Caco-2 (cell line): ENCODE measurements at regions not wholly inside any gene's neighbourhood (a gene's known extent, or its start where the extent isn't known, plus 50 kb on each side); places are given as distances from the start of the nearest gene placed in this dataset.

ENCODE experiments used
- BruUV-seq: library from RNA; stranded (reverse); fragments of 400-500 nt; replicated peaks from 2 replicates; lab custom pipeline; 2021; lab: Mats Ljungman, UMichigan
- CTCF ChIA-PET: fragments of 300-600 bp; sonication (Branson Sonifier 250); formaldehyde crosslinking; loops from one replicate; lab custom pipeline; 2022; ENCODE audit warnings: antibody characterized with exemption; lab: Charles Lee
- POLR2A ChIA-PET: fragments of 300-600 bp; sonication (Branson Sonifier 250); formaldehyde crosslinking; loops from one replicate; lab custom pipeline; 2022; ENCODE audit warnings: antibody characterized with exemption; lab: Charles Lee
- DNase-seq, 2 experiments: peaks; one replicate each; pipeline versions ENCODE4 v3.0.0 to v3.0.0-alpha.2; 2020 to 2022
- H3K27me3 ChIP-seq: replicated peaks from 2 replicates; pipeline ENCODE4 v1.6.0; 2011; ENCODE audit warnings: low read length; ENCODE audit not compliant: control insufficient read depth, insufficient read depth
- H3K36me3 ChIP-seq: 2 replicates; pipeline ENCODE4 v1.5.1; 2011; ENCODE audit warnings: low read length; ENCODE audit not compliant: control insufficient read depth, insufficient read depth
- H3K4me1 ChIP-seq: fragments of 250-450 bp; sonication (Bioruptor Pico); 2 replicates; pipeline ENCODE4 v1.5.1; 2020; ENCODE audit warnings: mild to moderate bottlenecking
- H3K4me3 ChIP-seq: 2 replicates; pipeline ENCODE4 v1.5.1; 2011; ENCODE audit warnings: low read depth, mild to moderate bottlenecking, control low read depth, low read length
- H3K9me3 ChIP-seq: fragments of 250-450 bp; sonication (Bioruptor Pico); 2 replicates; pipeline ENCODE4 v1.5.1; 2020; ENCODE audit warnings: mild to moderate bottlenecking, moderate library complexity
- H3K27ac Mint-ChIP-seq: one replicate; pipeline ENCODE4 v1.8.0; 2022; ENCODE audit warnings: mixed read lengths; ENCODE audit not compliant: unreplicated experiment
- H3K27me3 Mint-ChIP-seq: one replicate; pipeline ENCODE4 v1.8.0; 2022; ENCODE audit warnings: mixed read lengths; ENCODE audit not compliant: insufficient read depth, unreplicated experiment
- H3K36me3 Mint-ChIP-seq: one replicate; pipeline ENCODE4 v1.8.0; 2022; ENCODE audit warnings: mild to moderate bottlenecking, mixed read lengths; ENCODE audit not compliant: insufficient read depth, unreplicated experiment
- H3K4me1 Mint-ChIP-seq: one replicate; pipeline ENCODE4 v1.8.0; 2022; ENCODE audit warnings: low read depth, mixed read lengths; ENCODE audit not compliant: unreplicated experiment
- H3K4me3 Mint-ChIP-seq: one replicate; pipeline ENCODE4 v1.8.0; 2022; ENCODE audit warnings: mild to moderate bottlenecking, moderate library complexity, mixed read lengths; ENCODE audit not compliant: unreplicated experiment
- H3K9me3 Mint-ChIP-seq: one replicate; pipeline ENCODE4 v1.8.0; 2022; ENCODE audit warnings: mixed read lengths; ENCODE audit not compliant: unreplicated experiment
- CTCF ChIP-seq, 2 experiments: fragments of 200-600 bp in 1 of 2; IDR thresholded peaks; 1 replicate in 1 of 2; 2 replicates in 1 of 2; pipeline versions ENCODE4 v1.5.1 to v1.8.0; 2011 to 2022; ENCODE audit warnings: antibody characterized with exemption in 1 of 2, control low read depth in 1 of 2, inconsistent platforms in 1 of 2, low read depth in 1 of 2, low read length in 1 of 2, mild to moderate bottlenecking in 1 of 2, moderate library complexity in 1 of 2; ENCODE audit not compliant: insufficient read depth in 1 of 2, severe bottlenecking in 1 of 2, unreplicated experiment in 1 of 2
- intact Hi-C: fragments of 100-400 bp; cut with micrococcal nuclease; formaldehyde crosslinking; loops from one replicate; pipeline ENCODE4 v1.10.0; 2022; ENCODE audit not compliant: unreplicated experiment

- no peaks in the 10 kb centered on the region for H3K27me3 ChIP-seq
- Mint-ChIP-seq H3K4me3 (no peak overlapping the region), H3K4me1 (no peaks in the 10 kb centered on the region), H3K27ac (no peak overlapping the region), H3K36me3 (no peaks in the 10 kb centered on the region), H3K9me3 (no peaks in the 10 kb centered on the region), H3K27me3 (peaks cover 16% of the 10 kb centered on the region)
- ChIA-PET POLR2A (no interaction called here), CTCF (no interaction called here)
- TF ChIP-seq CTCF (IDR thresholded peaks at IDR 0.05; ENCODE audit: insufficient read depth in 1 of 2, low read depth in 1 of 2, low read length in 1 of 2, severe bottlenecking in 1 of 2, unreplicated experiment in 1 of 2), result no peak
- no TSS peak for BruUV-seq
- no peaks in the 10 kb centered on the region for H3K36me3 ChIP-seq
- no peak overlapping the region for H3K4me3 ChIP-seq
- intact Hi-C loops, result no loop called here
- DNase-seq, result no peak
- H3K4me1 ChIP-seq, result no peaks in the 10 kb centered on the region
- H3K9me3 ChIP-seq, result no peaks in the 10 kb centered on the region
Observed at GRCh38 chr6:9914951-9915350, 499.9 kb downstream of the TFAP2A start.

- Mint-ChIP-seq H3K9me3 (no peaks in the 10 kb centered on the region), H3K36me3 (no peaks in the 10 kb centered on the region), H3K27ac (no peak overlapping the region), H3K27me3 (no peaks in the 10 kb centered on the region), H3K4me3 (no peak overlapping the region), H3K4me1 (no peaks in the 10 kb centered on the region)
- CTCF ChIA-PET, result no interaction called here
- no TSS peak for BruUV-seq
- POLR2A ChIA-PET, result no interaction called here
- no peak overlapping the region for H3K4me3 ChIP-seq
- no peak for DNase-seq
- no peaks in the 10 kb centered on the region for H3K27me3 ChIP-seq
- intact Hi-C loops, result no loop called here
- TF ChIP-seq CTCF (IDR thresholded peaks at IDR 0.05; ENCODE audit: insufficient read depth in 1 of 2, low read depth in 1 of 2, low read length in 1 of 2, severe bottlenecking in 1 of 2, unreplicated experiment in 1 of 2), result no peak
- no peaks in the 10 kb centered on the region; the same call in 1 of the 2 replicates for H3K9me3 ChIP-seq
- H3K36me3 ChIP-seq, result no peaks in the 10 kb centered on the region
- H3K4me1 ChIP-seq, result no peaks in the 10 kb centered on the region
Observed at GRCh38 chr6:9901376-9901775, 513.5 kb downstream of the TFAP2A start.

GRCh38 chr6:9896806-9897205 lies 518.1 kb downstream of the TFAP2A start:
- Mint-ChIP-seq H3K4me1 (no peaks in the 10 kb centered on the region), H3K36me3 (no peaks in the 10 kb centered on the region), H3K4me3 (no peak overlapping the region), H3K27me3 (no peaks in the 10 kb centered on the region), H3K27ac (no peak overlapping the region), H3K9me3 (no peaks in the 10 kb centered on the region)
- Histone ChIP-seq H3K4me3 (no peak overlapping the region), H3K9me3 (no peaks in the 10 kb centered on the region; the same call in 1 of the 2 replicates), H3K4me1 (no peaks in the 10 kb centered on the region), H3K27me3 (no peaks in the 10 kb centered on the region), H3K36me3 (no peaks in the 10 kb centered on the region)
- POLR2A ChIA-PET, result no interaction called here
- intact Hi-C loops, result no loop called here
- no peak for TF ChIP-seq CTCF (IDR thresholded peaks at IDR 0.05; ENCODE audit: insufficient read depth in 1 of 2, low read depth in 1 of 2, low read length in 1 of 2, severe bottlenecking in 1 of 2, unreplicated experiment in 1 of 2)
- no peak for DNase-seq
- no TSS peak for BruUV-seq
- CTCF ChIA-PET, result no interaction called here
